ENCODE measurements at regions not wholly inside any gene's neighbourhood (a gene's known extent, or its start where the extent isn't known, plus 50 kb on each side); places are given as distances from the start of the nearest gene placed in this dataset.

DNA sequence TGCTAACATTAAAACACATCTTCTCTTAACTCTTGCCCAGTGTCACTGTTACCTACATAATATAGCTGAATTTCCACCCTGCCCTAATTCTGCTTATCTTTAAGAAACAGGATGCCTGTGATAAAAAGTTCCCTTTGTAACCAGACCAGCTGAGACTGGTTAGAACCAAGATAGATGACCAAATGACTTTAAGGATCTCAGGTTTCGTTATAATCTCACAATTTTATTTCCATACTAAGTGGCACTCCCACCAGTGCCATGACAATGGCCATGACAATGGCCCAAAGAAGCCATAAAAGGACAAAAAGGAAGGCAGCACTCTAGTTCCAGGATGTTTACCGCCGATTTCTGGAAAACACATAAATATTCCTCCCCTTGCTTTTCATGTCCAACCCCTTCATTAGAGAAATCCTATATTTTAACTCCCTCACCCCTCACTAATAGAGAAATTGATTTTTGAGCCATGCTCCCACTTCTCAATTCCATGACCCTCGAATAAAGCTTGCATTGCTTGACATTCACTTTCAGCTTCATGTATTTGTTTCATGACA lies 126.1 kb downstream of the ELAPOR2 start:
- in situ Hi-C loops (cut with MboI; ENCODE audit: low pct_unique_long_range_greater_than_20kb in 2 of 9, low sequenced_read_pairs in 9 of 9, unreplicated experiment in 9 of 9): loop anchor here in 4 of 9 experiments (10.0 to 25.0 kb wide), 5 partner anchors 129 to 304 kb away; partner anchors contain the start of genes DMTF1 (in 1 of the 4) and ELAPOR2 (in 1 of the 4)
- H3K27ac ChIP-seq: no peak overlapping the region
- H3K4me3 ChIP-seq: no peak overlapping the region
- ATAC-seq (replicated peaks in 6 of 8): no peak
- H3K4me1 ChIP-seq (replicated peaks in 1 of 2): no peaks in the 10 kb centered on the region
- WGBS, 10 experiments: 20 to 100% (median 86%) methylated on average over 1 to 4 of the region's 4 CpGs; no CpG with 5 or more reads in 2 of the 10 experiments

DNA sequence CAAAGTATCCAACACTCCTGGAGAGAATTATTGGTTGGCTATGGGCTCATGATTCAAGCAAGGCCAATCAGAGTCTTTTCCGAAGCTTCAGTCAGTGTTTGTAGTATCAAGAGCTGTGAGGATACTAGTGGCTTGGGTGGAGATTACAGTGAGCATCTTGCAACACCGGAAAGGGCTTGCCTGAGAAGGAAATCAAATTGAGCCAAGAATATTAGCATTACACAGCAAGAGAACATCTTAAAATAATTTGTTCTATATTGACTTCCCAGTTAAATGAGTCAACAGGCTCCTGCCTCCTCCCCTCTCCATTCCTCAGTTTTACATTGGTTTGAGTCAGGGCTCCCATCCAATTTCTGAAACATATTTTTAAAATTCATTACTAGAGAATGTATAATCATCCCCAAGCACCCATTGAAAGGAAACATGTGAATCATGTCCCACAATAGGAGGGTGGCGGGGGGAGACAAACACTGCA lies 127.4 kb downstream of the ELAPOR2 start:
- whole genome bisulfite sequencing, 10 experiments: 0 to 100% (median 80%) methylated on average over 1 to 3 of the region's 3 CpGs; no CpG with 5 or more reads in 1 of the 10 experiments
- H3K27ac ChIP-seq: no peak overlapping the region
- H3K4me1 ChIP-seq (replicated peaks in 1 of 2): no peaks in the 10 kb centered on the region
- ATAC-seq (replicated peaks in 6 of 8): peak in 6 of 8 experiments; percentile 31 to 98 (median 92)
- H3K4me3 ChIP-seq: no peak overlapping the region
- in situ Hi-C loops (cut with MboI; ENCODE audit: low pct_unique_long_range_greater_than_20kb in 2 of 9, low sequenced_read_pairs in 9 of 9, unreplicated experiment in 9 of 9): loop anchor here in 4 of 9 experiments (10.0 to 25.0 kb wide), 5 partner anchors 130 to 305 kb away; partner anchors contain the start of genes DMTF1 (in 1 of the 4) and ELAPOR2 (in 1 of the 4)

DNA sequence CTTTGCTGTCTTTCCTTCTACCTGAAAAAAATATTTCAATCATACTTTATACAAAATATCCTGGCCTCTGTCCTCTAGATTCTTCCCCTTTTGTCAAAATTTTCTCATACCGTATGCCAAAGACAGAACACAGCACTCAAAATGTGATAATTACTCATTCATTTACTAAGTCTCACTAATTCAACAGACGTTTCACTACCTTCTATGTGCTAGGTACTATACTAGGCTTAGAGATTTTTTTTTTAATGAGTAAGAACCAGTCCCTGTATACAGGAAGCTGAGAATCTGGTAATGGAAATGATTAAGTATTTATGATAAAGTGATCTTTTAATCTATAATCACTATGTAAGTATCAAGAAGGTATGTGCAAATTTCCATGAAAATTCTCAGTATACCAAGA lies 128.0 kb downstream of the ELAPOR2 start:
- Histone ChIP-seq H3K4me3 (no peak overlapping the region), H3K27ac (no peak overlapping the region), H3K4me1 (replicated peaks in 1 of 2) (no peaks in the 10 kb centered on the region)
- 69 to 100% (median 90%) methylated on average over 1 to 2 of the region's 2 CpGs; no CpG with 5 or more reads in 1 of the 10 experiments for WGBS, 10 experiments
- ATAC-seq (replicated peaks in 6 of 8): no peak
- in situ Hi-C loops (cut with MboI; ENCODE audit: low pct_unique_long_range_greater_than_20kb in 2 of 9, low sequenced_read_pairs in 9 of 9, unreplicated experiment in 9 of 9): loop anchor here in 4 of 9 experiments (10.0 to 25.0 kb wide), 5 partner anchors 131 to 306 kb away; partner anchors contain the start of genes DMTF1 (in 1 of the 4) and ELAPOR2 (in 1 of the 4)

DNA sequence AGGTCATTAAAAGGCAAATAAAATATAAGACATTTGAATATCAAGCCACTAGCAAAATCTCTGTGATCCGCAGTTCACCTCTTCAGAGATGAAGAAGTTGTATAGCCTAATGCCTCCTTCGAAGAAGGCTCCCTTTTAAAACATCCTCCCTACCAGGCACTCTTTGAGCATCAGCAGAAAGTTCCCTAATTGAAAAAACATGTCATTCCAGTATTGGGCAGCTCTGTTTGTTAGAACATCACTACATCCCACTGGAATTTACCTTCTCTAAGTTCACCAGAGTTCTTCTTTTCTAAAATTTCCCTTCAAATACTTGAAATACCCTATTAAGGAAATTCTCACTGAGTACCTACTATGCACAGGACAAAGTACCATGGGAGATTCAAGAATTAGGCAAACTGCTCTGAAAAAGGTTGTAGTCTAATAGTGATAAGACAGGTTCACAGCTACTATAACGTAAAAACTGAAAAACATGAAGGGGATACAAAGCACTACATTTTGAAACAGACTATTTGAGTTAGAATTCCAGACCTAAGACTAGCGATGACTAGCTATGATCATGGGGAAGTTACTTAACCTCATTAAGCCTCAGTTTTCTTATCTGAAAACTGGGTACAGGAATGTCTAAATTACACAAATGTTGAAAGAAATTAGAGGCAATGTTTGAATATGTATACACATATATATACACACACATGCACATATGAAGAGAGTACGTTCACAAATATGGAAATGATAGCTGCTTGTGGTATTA lies 128.7 kb downstream of the ELAPOR2 start:
- in situ Hi-C loops (cut with MboI; ENCODE audit: low pct_unique_long_range_greater_than_20kb in 2 of 9, low sequenced_read_pairs in 9 of 9, unreplicated experiment in 9 of 9): loop anchor here in 4 of 9 experiments (10.0 to 25.0 kb wide), 5 partner anchors 132 to 307 kb away; partner anchors contain the start of genes DMTF1 (in 1 of the 4) and ELAPOR2 (in 1 of the 4)
- WGBS, 10 experiments: 60 to 100% (median 87%) methylated on average over 2 to 5 of the region's 5 CpGs; no CpG with 5 or more reads in 1 of the 10 experiments
- no peak overlapping the region for H3K4me3 ChIP-seq
- no peak overlapping the region for H3K27ac ChIP-seq
- no peaks in the 10 kb centered on the region for H3K4me1 ChIP-seq (replicated peaks in 1 of 2)
- ATAC-seq (replicated peaks in 6 of 8): no peak

DNA sequence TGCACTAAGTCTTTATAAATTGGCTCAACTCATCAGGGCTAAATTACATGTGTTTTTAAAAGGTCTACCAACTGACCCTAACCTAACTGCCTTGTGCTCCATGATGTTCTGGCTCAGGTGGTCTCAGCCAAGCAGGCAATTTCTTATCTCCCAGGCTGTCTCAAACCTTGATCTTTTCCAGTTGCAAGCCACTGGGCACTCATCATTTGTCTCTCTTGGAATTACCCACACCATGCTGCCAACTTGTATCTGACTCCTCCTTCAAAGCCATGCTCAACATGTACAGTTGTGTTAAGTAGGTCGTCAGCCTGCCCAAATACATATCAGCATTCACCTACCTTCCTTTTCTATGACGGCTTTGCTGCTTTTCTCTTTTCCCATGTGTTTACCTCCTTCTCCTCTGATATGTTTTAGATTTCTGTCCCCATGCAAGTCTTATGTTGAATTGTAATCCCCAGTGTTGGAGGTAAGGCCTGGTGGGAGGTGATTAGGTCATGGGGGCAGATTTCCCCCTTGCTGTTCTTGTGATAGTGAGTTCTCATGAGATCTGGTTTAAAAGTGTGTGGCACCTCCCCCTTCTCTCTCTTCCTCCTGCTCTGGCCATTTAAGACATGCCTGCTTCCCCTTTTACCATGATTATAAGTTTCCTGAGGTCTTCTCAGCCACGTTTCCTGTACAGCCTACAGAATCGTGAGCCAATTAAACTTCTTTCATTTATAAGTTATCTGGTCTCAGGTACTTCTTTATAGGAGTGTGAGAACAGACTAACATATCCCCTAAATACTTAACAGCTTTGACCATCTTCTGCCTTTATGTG lies 130.0 kb downstream of the ELAPOR2 start:
- in situ Hi-C loops (cut with MboI; ENCODE audit: low pct_unique_long_range_greater_than_20kb in 2 of 9, low sequenced_read_pairs in 9 of 9, unreplicated experiment in 9 of 9): loop anchor here in 4 of 9 experiments (10.0 to 25.0 kb wide), 5 partner anchors 133 to 308 kb away; partner anchors contain the start of genes DMTF1 (in 1 of the 4) and ELAPOR2 (in 1 of the 4)
- no peaks in the 10 kb centered on the region for H3K4me1 ChIP-seq (replicated peaks in 1 of 2)
- 85 to 100% (median 93%) methylated on average over 1 to 4 of the region's 4 CpGs for WGBS, 10 experiments
- no peak for ATAC-seq (replicated peaks in 6 of 8)
- H3K4me3 ChIP-seq: no peak overlapping the region
- H3K27ac ChIP-seq: no peak overlapping the region

DNA sequence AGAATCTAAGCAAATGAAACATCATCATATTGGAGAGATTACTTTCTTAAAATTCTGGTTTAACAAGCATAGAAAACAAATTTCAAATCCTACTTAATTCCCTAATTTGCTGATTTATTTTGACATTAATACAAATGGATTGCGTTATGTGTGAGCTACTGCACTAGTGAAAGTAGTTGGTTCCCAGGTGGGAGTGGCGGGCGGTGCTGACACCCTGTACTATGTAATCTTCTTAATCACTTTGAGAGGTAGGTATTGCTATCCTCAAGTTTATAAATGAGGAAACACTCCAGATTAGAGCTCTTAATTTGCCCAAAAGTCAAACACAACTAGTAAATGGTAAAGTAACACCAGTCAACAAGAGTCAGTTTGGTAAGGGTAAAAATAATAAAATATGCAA lies 131.1 kb downstream of the ELAPOR2 start:
- Histone ChIP-seq H3K27ac (no peak overlapping the region), H3K4me1 (replicated peaks in 1 of 2) (no peaks in the 10 kb centered on the region), H3K4me3 (no peak overlapping the region)
- no peak for ATAC-seq (replicated peaks in 6 of 8)
- in situ Hi-C loops (cut with MboI; ENCODE audit: low pct_unique_long_range_greater_than_20kb in 2 of 9, low sequenced_read_pairs in 9 of 9, unreplicated experiment in 9 of 9): loop anchor here in 3 of 9 experiments (25.0 kb wide), 4 partner anchors 134 to 309 kb away; partner anchors contain the start of genes DMTF1 (in 1 of the 3) and ELAPOR2 (in 1 of the 3)
- WGBS, 10 experiments: 93 to 100% (median 100%) methylated on average over 1 to 3 of the region's 3 CpGs; no CpG with 5 or more reads in 3 of the 10 experiments

DNA sequence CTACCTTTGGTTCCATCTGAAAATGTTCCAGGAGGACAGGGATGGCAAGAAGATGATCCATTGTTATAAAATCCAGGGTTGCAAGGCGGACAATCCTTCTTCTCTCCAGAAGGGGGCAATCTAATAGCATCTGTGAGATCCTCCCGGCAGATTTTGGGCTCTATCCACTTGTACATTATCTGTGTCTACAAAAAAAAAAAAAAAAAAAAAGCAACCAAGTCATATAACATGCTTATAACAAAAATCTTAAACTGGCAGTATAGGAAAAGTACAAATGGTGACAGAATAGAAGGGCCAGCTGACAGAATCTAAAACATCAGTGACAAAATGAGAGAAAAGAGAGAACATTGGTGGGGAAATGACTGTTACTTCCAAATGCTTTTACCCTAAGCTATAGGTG lies 132.7 kb downstream of the ELAPOR2 start:
- H3K4me1 ChIP-seq (replicated peaks in 1 of 2): no peaks in the 10 kb centered on the region
- peak in 4 of 8 experiments; percentile 49 to 75 (median 68) for ATAC-seq (replicated peaks in 6 of 8)
- H3K27ac ChIP-seq: no peak overlapping the region
- 0 to 36% (median 16%) methylated on average over 1 to 2 of the region's 2 CpGs for WGBS, 10 experiments
- in situ Hi-C loops (cut with MboI; ENCODE audit: low pct_unique_long_range_greater_than_20kb in 2 of 9, low sequenced_read_pairs in 9 of 9, unreplicated experiment in 9 of 9): loop anchor here in 3 of 9 experiments (25.0 kb wide), 4 partner anchors 136 to 311 kb away; partner anchors contain the start of genes DMTF1 (in 1 of the 3) and ELAPOR2 (in 1 of the 3)
- H3K4me3 ChIP-seq: no peak overlapping the region

DNA sequence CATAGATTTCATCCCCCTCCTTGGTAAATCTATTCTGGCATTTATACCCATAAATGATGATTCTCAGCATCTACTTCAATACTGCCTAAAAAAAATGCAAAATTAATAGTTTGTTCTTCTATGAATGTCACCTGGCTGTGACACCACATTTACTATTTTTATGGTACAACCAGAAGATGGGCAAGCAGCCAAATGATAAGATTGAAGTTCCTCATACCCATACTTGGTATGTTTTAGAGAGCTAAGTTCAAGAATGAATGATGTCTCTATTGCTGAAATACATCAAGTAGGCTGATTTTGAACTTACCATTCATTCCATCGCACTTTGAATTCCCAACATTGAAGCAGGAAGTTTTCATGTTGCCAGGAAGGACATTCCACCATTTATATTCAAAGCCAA lies 134.2 kb downstream of the ELAPOR2 start:
- 86 to 100% (median 100%) methylated on average over 1 of the region's 1 CpG; no CpG with 5 or more reads in 3 of the 10 experiments for WGBS, 10 experiments
- in situ Hi-C loops (cut with MboI; ENCODE audit: low pct_unique_long_range_greater_than_20kb in 2 of 9, low sequenced_read_pairs in 9 of 9, unreplicated experiment in 9 of 9): loop anchor here in 3 of 9 experiments (25.0 kb wide), 4 partner anchors 137 to 312 kb away; partner anchors contain the start of genes DMTF1 (in 1 of the 3) and ELAPOR2 (in 1 of the 3)
- ATAC-seq (replicated peaks in 6 of 8): no peak
- Histone ChIP-seq H3K4me1 (replicated peaks in 1 of 2) (no peaks in the 10 kb centered on the region), H3K27ac (no peak overlapping the region), H3K4me3 (no peak overlapping the region)

DNA sequence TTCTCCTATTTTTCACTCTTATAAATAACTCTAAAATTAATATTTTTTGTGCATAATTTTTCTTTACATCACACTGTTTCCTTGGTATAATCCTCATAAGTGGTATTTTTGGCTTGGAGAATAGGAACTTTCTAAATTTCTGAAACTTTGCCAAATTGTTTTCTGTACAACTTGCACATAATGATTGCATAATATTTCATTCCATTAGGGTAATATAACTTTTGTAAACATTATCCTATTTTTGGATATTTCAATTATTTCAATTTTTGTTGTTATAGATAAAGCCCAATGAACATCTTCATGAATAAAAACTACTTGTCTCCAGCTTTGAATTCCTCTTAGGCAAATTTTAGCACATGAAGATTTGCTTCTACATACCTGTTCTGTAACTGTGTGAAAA lies 135.9 kb downstream of the ELAPOR2 start:
- H3K27ac ChIP-seq: no peak overlapping the region
- no peak for ATAC-seq (replicated peaks in 6 of 8)
- H3K4me1 ChIP-seq (replicated peaks in 1 of 2): no peaks in the 10 kb centered on the region
- in situ Hi-C loops (cut with MboI; ENCODE audit: low pct_unique_long_range_greater_than_20kb in 2 of 9, low sequenced_read_pairs in 9 of 9, unreplicated experiment in 9 of 9): loop anchor here in 4 of 9 experiments (25.0 kb wide), 2 partner anchors 489 to 1036 kb away; no protein-coding TSS in a partner anchor
- H3K4me3 ChIP-seq: no peak overlapping the region

DNA sequence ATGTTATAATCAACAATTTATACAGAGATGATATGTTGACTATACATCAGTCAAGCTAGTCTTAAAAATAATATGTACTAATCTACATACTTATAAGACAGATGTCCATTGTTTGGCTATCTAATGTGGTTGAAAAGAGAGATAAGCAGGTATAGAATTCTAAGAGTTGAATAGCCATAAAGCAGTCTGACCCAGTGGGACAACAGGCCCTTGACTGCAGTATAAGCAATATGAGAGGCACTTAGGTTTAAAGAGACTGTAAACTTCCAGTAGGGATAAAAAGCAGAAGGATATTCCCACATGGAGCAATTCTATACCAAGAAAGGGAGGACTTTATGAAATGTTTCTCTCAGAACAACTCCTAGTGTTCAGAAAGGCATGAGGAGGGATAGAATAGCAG lies 139.3 kb downstream of the ELAPOR2 start:
- no peak for ATAC-seq (replicated peaks in 6 of 8)
- no peak overlapping the region for H3K4me3 ChIP-seq
- H3K27ac ChIP-seq: no peak overlapping the region
- H3K4me1 ChIP-seq (replicated peaks in 1 of 2): no peaks in the 10 kb centered on the region
- in situ Hi-C loops (cut with MboI; ENCODE audit: low pct_unique_long_range_greater_than_20kb in 2 of 9, low sequenced_read_pairs in 9 of 9, unreplicated experiment in 9 of 9): loop anchor here in 4 of 9 experiments (25.0 kb wide), 2 partner anchors 492 to 1033 kb away; no protein-coding TSS in a partner anchor

DNA sequence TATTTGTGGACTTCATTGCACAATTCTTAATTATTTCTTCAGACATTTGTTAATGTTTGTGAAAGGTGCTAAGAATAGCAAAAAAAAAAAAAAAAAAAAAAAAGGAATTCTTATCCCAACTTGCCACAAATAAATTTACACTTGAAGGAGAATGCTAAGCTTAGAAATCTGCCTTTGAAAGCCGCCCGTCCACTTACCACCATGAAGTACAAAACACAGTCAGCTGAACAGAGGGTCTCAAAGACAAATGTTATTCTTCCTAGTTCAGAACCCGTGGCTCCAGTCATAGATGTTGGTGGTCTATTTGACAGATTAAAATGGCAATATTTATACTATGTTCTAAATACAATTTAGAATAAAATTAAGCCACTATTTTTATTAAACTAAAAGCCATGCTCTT lies 141.2 kb downstream of the ELAPOR2 start:
- no peak overlapping the region for H3K4me3 ChIP-seq
- in situ Hi-C loops (cut with MboI; ENCODE audit: low pct_unique_long_range_greater_than_20kb in 2 of 9, low sequenced_read_pairs in 9 of 9, unreplicated experiment in 9 of 9): loop anchor here in 4 of 9 experiments (25.0 kb wide), 2 partner anchors 494 to 1031 kb away; no protein-coding TSS in a partner anchor
- 0 to 100% (median 64%) methylated on average over 1 to 3 of the region's 3 CpGs; no CpG with 5 or more reads in 2 of the 10 experiments for WGBS, 10 experiments

DNA sequence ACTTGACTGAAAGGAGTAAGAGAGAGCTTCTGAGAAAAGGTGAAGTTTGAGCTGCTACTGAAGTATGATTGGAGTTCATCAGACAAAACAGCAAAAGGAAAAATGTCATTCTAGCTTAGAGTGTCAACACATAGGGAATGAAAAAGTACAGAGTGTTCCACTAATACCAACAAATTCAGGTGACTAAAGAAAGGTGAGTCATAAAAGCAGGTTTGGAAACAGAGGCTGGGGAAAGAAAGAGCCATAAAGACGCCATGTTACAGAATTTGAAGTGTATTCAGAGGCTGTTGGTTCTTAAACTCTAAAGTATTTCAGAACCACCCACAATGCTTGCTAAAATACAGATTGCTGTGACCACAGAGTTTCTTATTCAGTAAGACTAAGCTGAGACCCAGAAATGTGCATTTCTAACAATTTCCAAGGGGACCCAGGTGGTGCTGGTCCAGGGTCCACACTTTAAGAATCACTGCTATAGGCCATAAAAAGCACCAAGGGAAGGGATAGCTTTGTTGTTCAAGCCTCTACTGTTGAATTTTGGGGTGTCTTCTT lies 143.1 kb downstream of the ELAPOR2 start:
- in situ Hi-C loops (cut with MboI; ENCODE audit: low pct_unique_long_range_greater_than_20kb in 2 of 9, low sequenced_read_pairs in 9 of 9, unreplicated experiment in 9 of 9): loop anchor here in 4 of 9 experiments (25.0 kb wide), 2 partner anchors 496 to 1029 kb away; no protein-coding TSS in a partner anchor
- no peak overlapping the region for H3K4me3 ChIP-seq
- no peaks in the 10 kb centered on the region for H3K4me1 ChIP-seq (replicated peaks in 1 of 2)
- no peak for ATAC-seq (replicated peaks in 6 of 8)
- 60 to 100% (median 100%) methylated on average over 1 of the region's 1 CpG; no CpG with 5 or more reads in 1 of the 10 experiments for WGBS, 10 experiments
- H3K27ac ChIP-seq: no peak overlapping the region

More for the DNA sequence above, 141.2 kb downstream of the ELAPOR2 start:
- H3K4me1 ChIP-seq (replicated peaks in 1 of 2): no peaks in the 10 kb centered on the region
- no peak overlapping the region for H3K27ac ChIP-seq
- ATAC-seq (replicated peaks in 6 of 8): no peak
